Fibroblast of lung (primary cell): ENCODE measurements at regions not wholly inside any gene's neighbourhood (a gene's known extent, or its start where the extent isn't known, plus 50 kb on each side); places are given as distances from the start of the nearest gene placed in this dataset.

Experiments used
- DNase-seq, 2 donors: peaks; one replicate each; pipeline versions ENCODE4 v3.0.0 to v3.0.0-alpha.2; 2010; ENCODE audit warnings: low read depth in 2 of 2
- H2AFZ ChIP-seq: 2 replicates; pipeline ENCODE4 v1.5.1; 2012; ENCODE audit warnings: low read length, control low read depth, inconsistent platforms
- H3K27ac ChIP-seq: 2 replicates; pipeline ENCODE4 v1.5.1; 2011; ENCODE audit warnings: low read length, control low read depth; ENCODE audit not compliant: insufficient read depth
- H3K27me3 ChIP-seq: 2 replicates; pipeline ENCODE4 v1.5.1; 2011; ENCODE audit warnings: mild to moderate bottlenecking, low read length; ENCODE audit not compliant: control insufficient read depth, insufficient read depth
- H3K36me3 ChIP-seq: 2 replicates; pipeline ENCODE4 v1.5.1; 2011; ENCODE audit warnings: low read length; ENCODE audit not compliant: control insufficient read depth, insufficient read depth
- H3K4me1 ChIP-seq: 2 replicates; pipeline ENCODE4 v1.5.1; 2011; ENCODE audit warnings: low read length; ENCODE audit not compliant: control insufficient read depth, insufficient read depth; ENCODE audit errors: extremely low read depth
- H3K4me2 ChIP-seq: 2 replicates; pipeline ENCODE4 v1.5.1; 2011; ENCODE audit warnings: low read length, control low read depth; ENCODE audit not compliant: insufficient read depth; ENCODE audit errors: extremely low read depth
- H3K4me3 ChIP-seq, 4 experiments: fragments of 200-600 bp in 1 of 4; sonication (generic) in 1 of 4; replicated peaks in 1 of 4; 2 replicates each; pipeline ENCODE4 v1.5.1; 2011 to 2016; ENCODE audit warnings: low read length in 4 of 4, low read depth in 3 of 4, mild to moderate bottlenecking in 3 of 4, control low read depth in 2 of 4, inconsistent platforms in 1 of 4, mixed read lengths in 1 of 4; ENCODE audit not compliant: insufficient read depth in 1 of 4; ENCODE audit errors: control extremely low read depth in 1 of 4
- H3K79me2 ChIP-seq: 2 replicates; pipeline ENCODE4 v1.5.1; 2012; ENCODE audit warnings: mild to moderate bottlenecking, low read length, inconsistent platforms; ENCODE audit not compliant: control insufficient read depth, insufficient read depth
- H3K9ac ChIP-seq: 2 replicates; pipeline ENCODE4 v1.5.1; 2011; ENCODE audit warnings: mild to moderate bottlenecking, low read length, control low read depth; ENCODE audit not compliant: insufficient read depth
- H3K9me3 ChIP-seq: 2 replicates; pipeline ENCODE4 v1.5.1; 2012; ENCODE audit warnings: low read depth, low read length; ENCODE audit not compliant: control insufficient read depth, insufficient read depth
- H4K20me1 ChIP-seq: 2 replicates; pipeline ENCODE4 v1.5.1; 2011; ENCODE audit warnings: low read length; ENCODE audit not compliant: control insufficient read depth, insufficient read depth; ENCODE audit errors: extremely low read depth
- EZH2 ChIP-seq: IDR thresholded peaks from 2 replicates; pipeline ENCODE4 v1.5.1; 2012; ENCODE audit warnings: low read length, control low read depth, mild to moderate bottlenecking; ENCODE audit errors: missing control alignments
- TF ChIP-seq, protein P1 (sequence below), 2 donors: IDR thresholded peaks in 1 of 2; conservative IDR thresholded peaks in 1 of 2; 1 replicate in 1 of 2; 2 replicates in 1 of 2; pipeline ENCODE4 v1.5.1; 2011 to 2012; ENCODE audit warnings: low read length in 2 of 2, control low read depth in 1 of 2, inconsistent platforms in 1 of 2, low read depth in 1 of 2, mild to moderate bottlenecking in 1 of 2

DNA sequence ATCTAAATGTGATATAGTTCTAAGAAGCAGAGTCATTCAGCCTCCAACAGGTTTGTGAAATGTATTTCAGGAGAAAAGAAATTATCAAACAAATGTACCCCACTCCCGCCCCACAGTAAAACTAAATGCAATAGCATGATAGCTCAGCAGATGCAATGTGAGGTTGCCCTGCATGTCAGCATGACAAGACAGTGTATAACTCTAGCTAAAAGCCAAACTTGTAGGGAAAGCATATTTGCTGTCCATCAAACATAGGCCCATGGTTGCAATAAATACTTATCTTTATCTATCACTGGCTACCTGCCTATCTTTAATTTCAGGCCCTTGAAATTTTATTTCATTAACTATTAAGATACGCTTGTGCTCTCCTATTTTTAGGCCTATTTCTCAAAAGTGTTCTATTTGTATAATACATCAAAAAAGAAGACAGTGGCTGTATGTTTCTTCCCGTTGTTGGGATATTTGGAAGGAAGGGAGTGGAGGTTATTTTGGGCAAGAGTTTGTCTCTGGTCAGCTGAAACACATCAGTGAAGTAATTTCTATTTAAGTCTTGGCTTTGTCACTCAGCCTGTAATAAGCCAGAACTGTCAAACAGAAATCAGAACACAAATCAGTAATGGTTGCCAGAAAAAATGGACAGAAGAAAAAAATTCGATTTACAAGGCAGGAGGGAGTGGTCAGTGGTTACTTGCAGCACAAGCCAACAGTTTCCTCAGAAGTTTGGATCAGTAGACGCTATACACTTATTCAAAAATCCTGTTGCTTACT lies 307.4 kb upstream of the ADGRL2 start:
- H3K9ac ChIP-seq = no peak overlapping the region
- no peak overlapping the region for H3K27ac ChIP-seq
- no peaks in the 10 kb centered on the region for H3K9me3 ChIP-seq
- H3K36me3 ChIP-seq = no peaks in the 10 kb centered on the region
- H3K27me3 ChIP-seq = no peaks in the 10 kb centered on the region
- H3K4me3 ChIP-seq = no peak overlapping the region
- peak in 1 of 2 donors; percentile 62 for DNase-seq
- TF ChIP-seq EZH2 = no peak
- TF ChIP-seq, protein P1, sequence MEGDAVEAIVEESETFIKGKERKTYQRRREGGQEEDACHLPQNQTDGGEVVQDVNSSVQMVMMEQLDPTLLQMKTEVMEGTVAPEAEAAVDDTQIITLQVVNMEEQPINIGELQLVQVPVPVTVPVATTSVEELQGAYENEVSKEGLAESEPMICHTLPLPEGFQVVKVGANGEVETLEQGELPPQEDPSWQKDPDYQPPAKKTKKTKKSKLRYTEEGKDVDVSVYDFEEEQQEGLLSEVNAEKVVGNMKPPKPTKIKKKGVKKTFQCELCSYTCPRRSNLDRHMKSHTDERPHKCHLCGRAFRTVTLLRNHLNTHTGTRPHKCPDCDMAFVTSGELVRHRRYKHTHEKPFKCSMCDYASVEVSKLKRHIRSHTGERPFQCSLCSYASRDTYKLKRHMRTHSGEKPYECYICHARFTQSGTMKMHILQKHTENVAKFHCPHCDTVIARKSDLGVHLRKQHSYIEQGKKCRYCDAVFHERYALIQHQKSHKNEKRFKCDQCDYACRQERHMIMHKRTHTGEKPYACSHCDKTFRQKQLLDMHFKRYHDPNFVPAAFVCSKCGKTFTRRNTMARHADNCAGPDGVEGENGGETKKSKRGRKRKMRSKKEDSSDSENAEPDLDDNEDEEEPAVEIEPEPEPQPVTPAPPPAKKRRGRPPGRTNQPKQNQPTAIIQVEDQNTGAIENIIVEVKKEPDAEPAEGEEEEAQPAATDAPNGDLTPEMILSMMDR (conservative IDR thresholded peaks at IDR 0.05 in 1 of 2, IDR thresholded peaks at IDR 0.05 in 1 of 2; ENCODE audit: low read depth in 1 of 2, low read length in 2 of 2) = no peak
- H3K4me1 ChIP-seq = no peaks in the 10 kb centered on the region
- H3K79me2 ChIP-seq = no peaks in the 10 kb centered on the region
- no peaks in the 10 kb centered on the region for H4K20me1 ChIP-seq
- H2AFZ ChIP-seq = no peak overlapping the region
- H3K4me2 ChIP-seq = no peak overlapping the region

DNA sequence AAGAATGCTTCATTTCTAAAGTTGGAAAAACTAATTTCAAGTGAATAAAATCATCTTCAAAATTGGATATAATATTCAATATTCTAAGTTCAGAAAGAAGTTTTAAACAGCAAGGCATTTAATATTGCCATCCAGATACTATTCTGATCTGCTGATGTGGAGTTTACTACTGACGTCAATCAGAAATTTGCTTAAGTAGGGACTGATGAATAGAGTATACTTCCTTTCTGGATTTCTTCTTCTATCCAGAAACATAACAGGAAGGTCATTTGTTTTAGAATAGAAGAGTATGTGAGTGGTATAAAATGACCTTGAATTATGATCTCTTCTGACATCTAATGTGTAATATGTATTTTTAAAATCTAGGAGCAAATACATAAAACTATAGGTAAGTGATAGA lies 308.1 kb upstream of the ADGRL2 start:
- no peaks in the 10 kb centered on the region for H3K36me3 ChIP-seq
- no peak overlapping the region for H3K9ac ChIP-seq
- no peak overlapping the region for H3K4me3 ChIP-seq
- H3K9me3 ChIP-seq = no peaks in the 10 kb centered on the region
- H4K20me1 ChIP-seq = no peaks in the 10 kb centered on the region
- DNase-seq = no peak
- no peaks in the 10 kb centered on the region for H3K4me1 ChIP-seq
- no peaks in the 10 kb centered on the region for H3K79me2 ChIP-seq
- no peak overlapping the region for H3K27ac ChIP-seq
- no peak overlapping the region for H2AFZ ChIP-seq
- H3K4me2 ChIP-seq = no peak overlapping the region
- TF ChIP-seq, protein P1 (conservative IDR thresholded peaks at IDR 0.05 in 1 of 2, IDR thresholded peaks at IDR 0.05 in 1 of 2; ENCODE audit: low read depth in 1 of 2, low read length in 2 of 2) = no peak
- TF ChIP-seq EZH2 = no peak
- no peaks in the 10 kb centered on the region for H3K27me3 ChIP-seq

DNA sequence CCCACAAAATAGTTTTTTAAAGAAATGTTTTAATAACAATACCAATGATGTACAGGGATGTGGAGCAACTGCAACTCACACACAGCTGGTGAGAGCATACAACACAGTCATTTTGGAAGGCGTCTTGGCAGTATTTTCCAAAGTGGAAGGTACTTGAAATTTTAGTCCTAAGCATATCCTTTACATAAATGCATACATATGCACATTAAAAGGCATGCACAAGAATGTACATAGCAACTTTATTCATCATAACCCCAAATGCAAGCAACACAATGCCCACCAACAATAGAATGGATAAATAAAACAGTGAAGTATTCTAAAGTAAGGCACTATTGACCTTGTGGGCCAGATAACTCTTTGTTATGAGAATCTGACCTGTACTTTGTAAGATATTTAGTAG lies 310.1 kb upstream of the ADGRL2 start:
- Histone ChIP-seq H3K4me2 (no peak overlapping the region), H3K9ac (no peak overlapping the region), H3K36me3 (no peaks in the 10 kb centered on the region), H3K4me1 (no peaks in the 10 kb centered on the region), H3K27me3 (no peaks in the 10 kb centered on the region), H3K4me3 (no peak overlapping the region), H3K79me2 (no peaks in the 10 kb centered on the region), H3K9me3 (no peaks in the 10 kb centered on the region), H3K27ac (no peak overlapping the region), H4K20me1 (no peaks in the 10 kb centered on the region), H2AFZ (no peak overlapping the region)
- no peak for DNase-seq
- TF ChIP-seq, protein P1 (conservative IDR thresholded peaks at IDR 0.05 in 1 of 2, IDR thresholded peaks at IDR 0.05 in 1 of 2; ENCODE audit: low read depth in 1 of 2, low read length in 2 of 2) = no peak
- no peak for TF ChIP-seq EZH2
